Spleen (tissue), 11 donors: ENCODE measurements at regions not wholly inside any gene's neighbourhood (a gene's known extent, or its start where the extent isn't known, plus 50 kb on each side); places are given as distances from the start of the nearest gene placed in this dataset.

Experiments
- DNase-seq: peaks from one replicate; pipeline ENCODE4 v3.0.0-alpha.2; 2020
- H3K27ac ChIP-seq, 8 donors: fragments of 200-600 bp; sonication (generic) in 7 of 8; 1 replicate in 4 of 8; 2 replicates in 4 of 8; pipeline versions ENCODE4 v1.5.0 to v1.8.0; 2016 to 2021; ENCODE audit warnings: inconsistent platforms in 4 of 8, mild to moderate bottlenecking in 4 of 8, moderate library complexity in 1 of 8
- H3K27me3 ChIP-seq, 7 donors: fragments of 200-600 bp; sonication (generic) in 6 of 7; replicated peaks in 1 of 7; 1 replicate in 4 of 7; 2 replicates in 3 of 7; pipeline versions ENCODE4 v1.5.0 to v1.8.0; 2016 to 2021; ENCODE audit warnings: inconsistent platforms in 3 of 7, mild to moderate bottlenecking in 1 of 7
- H3K36me3 ChIP-seq, 6 donors: fragments of 200-600 bp; sonication (generic) in 5 of 6; 1 replicate in 4 of 6; 2 replicates in 2 of 6; pipeline versions ENCODE4 v1.5.0 to v1.8.0; 2016 to 2021; ENCODE audit warnings: inconsistent platforms in 2 of 6
- H3K4me1 ChIP-seq, 6 donors: fragments of 200-600 bp; sonication (generic) in 5 of 6; 1 replicate in 3 of 6; 2 replicates in 3 of 6; pipeline versions ENCODE4 v1.5.0 to v1.8.0; 2016 to 2021; ENCODE audit warnings: inconsistent platforms in 3 of 6
- H3K4me3 ChIP-seq, 8 donors: fragments of 200-600 bp; sonication (generic) in 7 of 8; 1 replicate in 4 of 8; 2 replicates in 4 of 8; pipeline versions ENCODE4 v1.5.0 to v1.8.0; 2016 to 2021; ENCODE audit warnings: inconsistent platforms in 4 of 8, mild to moderate bottlenecking in 4 of 8, moderate library complexity in 2 of 8
- H3K9me3 ChIP-seq, 8 donors: fragments of 200-600 bp; sonication (generic) in 7 of 8; 1 replicate in 4 of 8; 2 replicates in 4 of 8; pipeline versions ENCODE4 v1.5.0 to v1.8.0; 2016 to 2021; ENCODE audit warnings: inconsistent platforms in 4 of 8
- CTCF ChIP-seq, 11 experiments: fragments of 200-600 bp in 7 of 11; fragments of 450-650 bp in 4 of 11; sonication (generic) in 4 of 11; IDR thresholded peaks in 8 of 11; conservative IDR thresholded peaks in 3 of 11; 1 replicate in 7 of 11; 2 replicates in 4 of 11; pipeline versions ENCODE4 v1.4.0 to v1.8.0; 2016 to 2021; ENCODE audit warnings: antibody characterized with exemption in 11 of 11, inconsistent platforms in 4 of 11, mild to moderate bottlenecking in 1 of 11
- POLR2A ChIP-seq, 3 donors: fragments of 450-650 bp; IDR thresholded peaks; one replicate each; pipeline ENCODE4 v1.5.1; 2017; ENCODE audit warnings: antibody characterized with exemption in 3 of 3, mild to moderate bottlenecking in 1 of 3
- POLR2AphosphoS5 ChIP-seq, 3 donors: sonication (generic); formaldehyde crosslinking; IDR thresholded peaks; one replicate each; pipeline ENCODE4 v1.5.1; 2017; ENCODE audit warnings: antibody characterized with exemption in 3 of 3
- WGBS, 5 donors: extraction: QIAGEN DNeasy Blood & Tissue Kit in 3 of 5; methylation state at CpG; one replicate each; pipeline versions ENCODE4 v1.1.5 to v1.1.7; 2013 to 2018; 5-methylcytosine and 5-hydroxymethylcytosine counted together
- intact Hi-C: fragments of 100-400 bp; cut with DNase I; formaldehyde crosslinking; loops from one replicate; pipeline ENCODE4 v1.15.0; 2023; ENCODE audit warnings: low total_unique reads
- donor health status: healthy with polysubstance abuse.
- donor health status: DM: no; HTN: no; CAD: no; lungs with moderate emphysema.
- donor health status: DM: no; HTN: no; CAD: no.
- donor health status: Bipolar disorder and iron deficiency.
- donor health status: healthy.
- donor health status: DM: no; HTN: no; CAD: no.
- donor health status: DM: yes; HTN: yes; CAD: no.

GRCh38 chr1:228997721-228998144 lies 262.5 kb downstream of the RHOU start:
- Histone ChIP-seq H3K36me3 (no peaks in the 10 kb centered on the region), H3K9me3 (no peaks in the 10 kb centered on the region), H3K4me3 (no peak overlapping the region), H3K4me1 (peaks cover 0 to 14% (median 0%) of the 10 kb centered on the region in 6 donors), H3K27me3 (no peaks in the 10 kb centered on the region), H3K27ac (no peak overlapping the region)
- TF ChIP-seq POLR2AphosphoS5 (IDR thresholded peaks at IDR 0.05) (no peak), CTCF (IDR thresholded peaks at IDR 0.05 in 8 of 11, conservative IDR thresholded peaks at IDR 0.05 in 3 of 11) (no peak), POLR2A (IDR thresholded peaks at IDR 0.05) (no peak)
- intact Hi-C loops, result no loop called here
- WGBS, 5 donors, result 96 to 99% (median 97%) methylated on average over 4 of the region's 4 CpGs
- DNase-seq, result no peak

- TF ChIP-seq POLR2AphosphoS5 (IDR thresholded peaks at IDR 0.05) (no peak), CTCF (IDR thresholded peaks at IDR 0.05 in 8 of 11, conservative IDR thresholded peaks at IDR 0.05 in 3 of 11) (peak in 1 of 11 experiments; percentile 10)
- Histone ChIP-seq H3K4me1 (peaks cover 0 to 14% (median 0%) of the 10 kb centered on the region in 6 donors), H3K27ac (no peak overlapping the region), H3K9me3 (no peaks in the 10 kb centered on the region), H3K27me3 (no peaks in the 10 kb centered on the region), H3K36me3 (no peaks in the 10 kb centered on the region), H3K4me3 (no peak overlapping the region)
- 61 to 80% (median 65%) methylated on average over 2 to 6 of the region's 6 CpGs for WGBS, 5 donors
- intact Hi-C loops, result no loop called here
- DNase-seq, result no peak
Observed at GRCh38 chr1:228998179-228998578, 262.9 kb downstream of the RHOU start.

- Histone ChIP-seq H3K4me1 (peaks cover 0 to 14% (median 0%) of the 10 kb centered on the region in 6 donors), H3K9me3 (no peaks in the 10 kb centered on the region), H3K27ac (no peak overlapping the region), H3K36me3 (no peaks in the 10 kb centered on the region), H3K4me3 (no peak overlapping the region), H3K27me3 (no peaks in the 10 kb centered on the region)
- 87 to 95% (median 90%) methylated on average over 9 of the region's 9 CpGs for WGBS, 5 donors
- no peak for DNase-seq
- intact Hi-C loops, result no loop called here
- TF ChIP-seq POLR2AphosphoS5 (IDR thresholded peaks at IDR 0.05) (no peak), CTCF (IDR thresholded peaks at IDR 0.05 in 8 of 11, conservative IDR thresholded peaks at IDR 0.05 in 3 of 11) (no peak), POLR2A (IDR thresholded peaks at IDR 0.05) (no peak)
Observed at GRCh38 chr1:228999446-229000170, 264.3 kb downstream of the RHOU start.

- no peak overlapping the region for H3K4me3 ChIP-seq
- DNase-seq, result no peak
- TF ChIP-seq POLR2A (IDR thresholded peaks at IDR 0.05), result no peak
- no peak for TF ChIP-seq CTCF (IDR thresholded peaks at IDR 0.05 in 8 of 11, conservative IDR thresholded peaks at IDR 0.05 in 3 of 11)
- TF ChIP-seq POLR2AphosphoS5 (IDR thresholded peaks at IDR 0.05), result no peak
- peaks cover 0 to 14% (median 0%) of the 10 kb centered on the region in 6 donors for H3K4me1 ChIP-seq
- no peak overlapping the region for H3K27ac ChIP-seq
- H3K9me3 ChIP-seq, result no peaks in the 10 kb centered on the region
- intact Hi-C loops, result no loop called here
- no peaks in the 10 kb centered on the region for H3K36me3 ChIP-seq
- no peaks in the 10 kb centered on the region for H3K27me3 ChIP-seq
- WGBS, 5 donors, result 95 to 97% (median 95%) methylated on average over 8 of the region's 8 CpGs
Observed at GRCh38 chr1:229000187-229000586, 264.9 kb downstream of the RHOU start.
